ENCODE measurements at regions not wholly inside any gene's neighbourhood (a gene's known extent, or its start where the extent isn't known, plus 50 kb on each side); places are given as distances from the start of the nearest gene placed in this dataset.

- Mint-ChIP-seq H3K27ac (no peak overlapping the region), H3K4me1 (ENCODE audit: unreplicated experiment) (peaks cover 17% of the 10 kb centered on the region), H3K4me3 (no peak overlapping the region), H3K27me3 (peaks cover 44% of the 10 kb centered on the region), H3K9me3 (peaks cover 8% of the 10 kb centered on the region), H3K36me3 (no peaks in the 10 kb centered on the region)
- TF ChIP-seq CTCF (conservative IDR thresholded peaks at IDR 0.05) = no peak
- DNase-seq (ENCODE audit: extremely low spot score, unreplicated experiment) = no peak
Observed at GRCh38 chr2:60628615-60629304, 75.3 kb upstream of the BCL11A start.

- Mint-ChIP-seq H3K4me3 (no peak overlapping the region), H3K36me3 (no peaks in the 10 kb centered on the region), H3K9me3 (peaks cover 8% of the 10 kb centered on the region), H3K27me3 (peaks cover 49% of the 10 kb centered on the region), H3K4me1 (ENCODE audit: unreplicated experiment) (peaks cover 17% of the 10 kb centered on the region), H3K27ac (no peak overlapping the region)
- DNase-seq (ENCODE audit: extremely low spot score, unreplicated experiment) = no peak
- TF ChIP-seq CTCF (conservative IDR thresholded peaks at IDR 0.05) = no peak
Observed at GRCh38 chr2:60629305-60629662, 75.8 kb upstream of the BCL11A start.

GRCh38 chr2:60629801-60630385 lies 76.4 kb upstream of the BCL11A start:
- H3K4me3 Mint-ChIP-seq = no peak overlapping the region
- DNase-seq (ENCODE audit: extremely low spot score, unreplicated experiment) = no peak
- peaks cover 8% of the 10 kb centered on the region for H3K9me3 Mint-ChIP-seq
- H3K27ac Mint-ChIP-seq = no peak overlapping the region
- H3K36me3 Mint-ChIP-seq = no peaks in the 10 kb centered on the region
- H3K27me3 Mint-ChIP-seq = peaks cover 49% of the 10 kb centered on the region
- peaks cover 17% of the 10 kb centered on the region for H3K4me1 Mint-ChIP-seq (ENCODE audit: unreplicated experiment)
- TF ChIP-seq CTCF (conservative IDR thresholded peaks at IDR 0.05) = no peak

- no peak overlapping the region for H3K4me3 Mint-ChIP-seq
- H3K9me3 Mint-ChIP-seq = peaks cover 8% of the 10 kb centered on the region
- no peaks in the 10 kb centered on the region for H3K36me3 Mint-ChIP-seq
- peaks cover 17% of the 10 kb centered on the region for H3K4me1 Mint-ChIP-seq (ENCODE audit: unreplicated experiment)
- peaks cover 37% of the 10 kb centered on the region for H3K27me3 Mint-ChIP-seq
- no peak for DNase-seq (ENCODE audit: extremely low spot score, unreplicated experiment)
- H3K27ac Mint-ChIP-seq = no peak overlapping the region
- no peak for TF ChIP-seq CTCF (conservative IDR thresholded peaks at IDR 0.05)
Observed at GRCh38 chr2:60633615-60634014, 80.2 kb upstream of the BCL11A start.

- Mint-ChIP-seq H3K9me3 (peaks cover 8% of the 10 kb centered on the region), H3K36me3 (no peaks in the 10 kb centered on the region), H3K4me3 (no peak overlapping the region), H3K4me1 (ENCODE audit: unreplicated experiment) (peaks cover 9% of the 10 kb centered on the region), H3K27me3 (peaks cover 31% of the 10 kb centered on the region), H3K27ac (no peak overlapping the region)
- DNase-seq (ENCODE audit: extremely low spot score, unreplicated experiment) = no peak
- no peak for TF ChIP-seq CTCF (conservative IDR thresholded peaks at IDR 0.05)
Observed at GRCh38 chr2:60634438-60634837, 81.0 kb upstream of the BCL11A start.

Measured in type B pancreatic cell (in vitro differentiated cells).